MM.1S (cell line): ENCODE measurements at regions not wholly inside any gene's neighbourhood (a gene's known extent, or its start where the extent isn't known, plus 50 kb on each side); places are given as distances from the start of the nearest gene placed in this dataset.

Source experiments
- DNase-seq: peaks from one replicate; pipeline ENCODE4 v3.0.0-alpha.2; 2015
- H2AFZ ChIP-seq: fragments of 300-600 bp; sonication (generic); 2 replicates; pipeline ENCODE4 v1.6.0; 2016; ENCODE audit warnings: antibody characterized with exemption, low read length
- H3F3A ChIP-seq: fragments of 300-600 bp; sonication (generic); 2 replicates; pipeline ENCODE4 v1.6.1; 2016; ENCODE audit warnings: mild to moderate bottlenecking, antibody characterized with exemption, low read length, moderate library complexity, mixed read lengths; ENCODE audit not compliant: insufficient read depth
- H3K27ac ChIP-seq: fragments of 300-600 bp; sonication (generic); 2 replicates; pipeline ENCODE4 v1.5.1; 2016; ENCODE audit warnings: mild to moderate bottlenecking, low read length
- H3K27me3 ChIP-seq: fragments of 300-600 bp; sonication (generic); replicated peaks from 2 replicates; pipeline ENCODE4 v1.6.0; 2016; ENCODE audit warnings: low read length; ENCODE audit not compliant: insufficient read depth
- H3K36me3 ChIP-seq: fragments of 300-600 bp; sonication (generic); replicated peaks from 2 replicates; pipeline ENCODE4 v1.6.1; 2016; ENCODE audit warnings: mild to moderate bottlenecking, low read length, mixed read lengths; ENCODE audit not compliant: insufficient read depth
- H3K4me1 ChIP-seq: fragments of 300-600 bp; sonication (generic); 2 replicates; pipeline ENCODE4 v1.6.1; 2016; ENCODE audit warnings: low read length, mixed read lengths
- H3K4me2 ChIP-seq: fragments of 300-600 bp; sonication (generic); 2 replicates; pipeline ENCODE4 v1.6.0; 2016; ENCODE audit warnings: low read depth, low read length
- H3K4me3 ChIP-seq: fragments of 300-600 bp; sonication (generic); 2 replicates; pipeline ENCODE4 v1.5.1; 2016; ENCODE audit warnings: low read length, mixed read lengths
- H3K79me2 ChIP-seq: fragments of 300-600 bp; sonication (generic); 2 replicates; pipeline ENCODE4 v1.6.1; 2016; ENCODE audit warnings: mixed run types, low read length, mixed read lengths
- H3K9ac ChIP-seq: fragments of 300-600 bp; sonication (generic); 2 replicates; pipeline ENCODE4 v1.6.1; 2016; ENCODE audit warnings: low read length, mixed read lengths
- H3K9me2 ChIP-seq: fragments of 300-600 bp; sonication (generic); replicated peaks from 2 replicates; pipeline ENCODE4 v1.6.1; 2016; ENCODE audit warnings: mild to moderate bottlenecking, low read length, mixed read lengths; ENCODE audit not compliant: insufficient read depth
- H3K9me3 ChIP-seq: fragments of 300-600 bp; sonication (generic); replicated peaks from 2 replicates; pipeline ENCODE4 v1.6.1; 2016; ENCODE audit warnings: mild to moderate bottlenecking, low read length, mixed read lengths; ENCODE audit not compliant: insufficient read depth
- H4K20me1 ChIP-seq: fragments of 300-600 bp; sonication (generic); 2 replicates; pipeline ENCODE4 v1.6.1; 2016; ENCODE audit warnings: mild to moderate bottlenecking, low read length, moderate library complexity, mixed read lengths; ENCODE audit not compliant: insufficient read depth
- EZH2 ChIP-seq: fragments of 300-600 bp; sonication (generic); optimal IDR thresholded peaks from 2 replicates; pipeline ENCODE3; 2017; ENCODE audit warnings: low read depth, mild to moderate bottlenecking, antibody characterized with exemption, low read length, mixed read lengths
- EZH2phosphoT487 ChIP-seq: fragments of 300-600 bp; sonication (generic); IDR thresholded peaks from 2 replicates; pipeline ENCODE4 v1.6.1; 2018; ENCODE audit warnings: antibody characterized with exemption, low read length
- TF ChIP-seq, protein P1 (sequence below): fragments of 300-600 bp; sonication (generic); IDR thresholded peaks from 2 replicates; pipeline ENCODE4 v1.5.1; 2016; ENCODE audit warnings: antibody characterized with exemption, low read length, mixed read lengths

- H3K4me3 ChIP-seq = no peak overlapping the region
- no peak overlapping the region for H3K27ac ChIP-seq
- no peaks in the 10 kb centered on the region for H4K20me1 ChIP-seq
- H3K4me2 ChIP-seq = no peak overlapping the region
- H2AFZ ChIP-seq = no peak overlapping the region
- H3K79me2 ChIP-seq = no peaks in the 10 kb centered on the region
- H3K36me3 ChIP-seq = no peaks in the 10 kb centered on the region
- H3K27me3 ChIP-seq = no peaks in the 10 kb centered on the region
- H3K9ac ChIP-seq = no peak overlapping the region
- TF ChIP-seq, protein P1, sequence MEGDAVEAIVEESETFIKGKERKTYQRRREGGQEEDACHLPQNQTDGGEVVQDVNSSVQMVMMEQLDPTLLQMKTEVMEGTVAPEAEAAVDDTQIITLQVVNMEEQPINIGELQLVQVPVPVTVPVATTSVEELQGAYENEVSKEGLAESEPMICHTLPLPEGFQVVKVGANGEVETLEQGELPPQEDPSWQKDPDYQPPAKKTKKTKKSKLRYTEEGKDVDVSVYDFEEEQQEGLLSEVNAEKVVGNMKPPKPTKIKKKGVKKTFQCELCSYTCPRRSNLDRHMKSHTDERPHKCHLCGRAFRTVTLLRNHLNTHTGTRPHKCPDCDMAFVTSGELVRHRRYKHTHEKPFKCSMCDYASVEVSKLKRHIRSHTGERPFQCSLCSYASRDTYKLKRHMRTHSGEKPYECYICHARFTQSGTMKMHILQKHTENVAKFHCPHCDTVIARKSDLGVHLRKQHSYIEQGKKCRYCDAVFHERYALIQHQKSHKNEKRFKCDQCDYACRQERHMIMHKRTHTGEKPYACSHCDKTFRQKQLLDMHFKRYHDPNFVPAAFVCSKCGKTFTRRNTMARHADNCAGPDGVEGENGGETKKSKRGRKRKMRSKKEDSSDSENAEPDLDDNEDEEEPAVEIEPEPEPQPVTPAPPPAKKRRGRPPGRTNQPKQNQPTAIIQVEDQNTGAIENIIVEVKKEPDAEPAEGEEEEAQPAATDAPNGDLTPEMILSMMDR = no peak
- TF ChIP-seq EZH2phosphoT487 = no peak
- no peak for TF ChIP-seq EZH2
- no peaks in the 10 kb centered on the region for H3F3A ChIP-seq
- no peaks in the 10 kb centered on the region for H3K9me3 ChIP-seq
- H3K9me2 ChIP-seq = no peaks in the 10 kb centered on the region
- DNase-seq = no peak
- peaks cover 11% of the 10 kb centered on the region for H3K4me1 ChIP-seq
These were observed 139.9 kb upstream of the TLE3 start for GRCh38 chr15:70237626-70238025.

DNA sequence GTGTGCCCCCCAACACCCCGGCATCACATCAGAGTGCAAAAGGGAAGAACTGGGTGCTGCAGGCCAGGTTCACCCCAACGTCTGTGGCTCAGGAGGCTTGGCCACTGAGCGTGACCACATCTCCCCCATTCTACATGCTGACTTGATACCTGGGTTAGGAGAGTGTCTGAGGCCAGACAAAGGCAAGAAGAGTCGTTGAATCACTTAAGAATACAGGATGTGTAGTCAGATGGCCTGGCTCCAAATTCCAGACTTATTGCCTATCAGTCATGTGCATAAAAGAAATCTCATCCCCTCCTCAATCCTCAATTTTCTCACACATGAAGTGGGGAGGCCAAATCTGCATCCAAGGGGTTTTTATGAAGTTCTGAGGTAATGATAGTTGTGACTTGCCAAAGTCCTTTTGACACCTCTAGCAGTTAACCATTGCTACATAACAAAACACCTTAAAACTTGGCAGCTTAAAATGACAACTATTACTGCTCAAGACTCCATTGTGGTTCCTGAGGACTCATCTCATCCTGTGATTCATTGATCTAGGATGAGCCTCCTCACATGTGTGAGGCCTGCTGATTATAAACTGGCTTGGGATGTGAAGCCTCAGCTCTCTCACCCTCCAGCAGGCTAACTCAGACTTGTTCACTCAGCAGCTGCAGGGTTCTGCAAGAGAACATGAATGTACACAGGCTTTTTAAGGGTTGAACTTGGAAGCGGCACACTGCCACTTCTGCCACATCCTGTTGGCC is 138.8 kb upstream of the TLE3 start:
- Histone ChIP-seq H3K4me3 (no peak overlapping the region), H3F3A (no peaks in the 10 kb centered on the region), H2AFZ (no peak overlapping the region), H4K20me1 (no peaks in the 10 kb centered on the region), H3K27me3 (no peaks in the 10 kb centered on the region), H3K79me2 (no peaks in the 10 kb centered on the region), H3K9ac (no peak overlapping the region), H3K27ac (no peak overlapping the region), H3K9me3 (no peaks in the 10 kb centered on the region), H3K4me1 (peaks cover 8% of the 10 kb centered on the region), H3K36me3 (no peaks in the 10 kb centered on the region), H3K4me2 (no peak overlapping the region), H3K9me2 (no peaks in the 10 kb centered on the region)
- no peak for DNase-seq
- no peak for TF ChIP-seq EZH2
- TF ChIP-seq EZH2phosphoT487 = no peak

GRCh38 chr15:70235347-70235746 is 137.6 kb upstream of the TLE3 start:
- Histone ChIP-seq H4K20me1 (no peaks in the 10 kb centered on the region), H3K4me1 (peaks cover 5% of the 10 kb centered on the region), H3K27me3 (no peaks in the 10 kb centered on the region), H3F3A (no peaks in the 10 kb centered on the region), H3K4me3 (no peak overlapping the region), H3K27ac (no peak overlapping the region), H2AFZ (no peak overlapping the region), H3K9me3 (no peaks in the 10 kb centered on the region), H3K36me3 (no peaks in the 10 kb centered on the region), H3K79me2 (no peaks in the 10 kb centered on the region), H3K9me2 (no peaks in the 10 kb centered on the region), H3K9ac (no peak overlapping the region), H3K4me2 (no peak overlapping the region)
- TF ChIP-seq, protein P1 = no peak
- TF ChIP-seq EZH2 (no peak), EZH2phosphoT487 (no peak)
- no peak for DNase-seq

GRCh38 chr15:70234256-70234905 is 136.7 kb upstream of the TLE3 start:
- Histone ChIP-seq H3K4me3 (no peak overlapping the region), H3K9ac (no peak overlapping the region), H2AFZ (no peak overlapping the region), H3K9me2 (no peaks in the 10 kb centered on the region), H3K27ac (no peak overlapping the region), H3F3A (no peaks in the 10 kb centered on the region), H3K4me2 (no peak overlapping the region), H3K4me1 (no peaks in the 10 kb centered on the region), H3K79me2 (no peaks in the 10 kb centered on the region), H3K27me3 (no peaks in the 10 kb centered on the region), H3K9me3 (no peaks in the 10 kb centered on the region), H3K36me3 (no peaks in the 10 kb centered on the region), H4K20me1 (no peaks in the 10 kb centered on the region)
- TF ChIP-seq EZH2 (no peak), EZH2phosphoT487 (no peak)
- TF ChIP-seq, protein P1 = no peak
- no peak for DNase-seq
